T47D (cell line): ENCODE measurements at regions not wholly inside any gene's neighbourhood (a gene's known extent, or its start where the extent isn't known, plus 50 kb on each side); places are given as distances from the start of the nearest gene placed in this dataset.

ENCODE experiments used
- DNase-seq, 2 experiments: peaks; one replicate each; pipeline versions ENCODE4 v3.0.0 to v3.0.0-alpha.2; 2011 to 2012; ENCODE audit warnings: low read depth in 1 of 2, low spot score in 1 of 2
- JUND ChIP-seq: IDR thresholded peaks from 2 replicates; pipeline ENCODE4 v1.6.1; 2012; ENCODE audit warnings: low read depth
- in situ Hi-C: cut with HindIII; loops from 2 replicates; pipeline ENCODE4 v1.10.0; 2016; ENCODE audit warnings: low sequenced_read_pairs, low pct_unique_long_range_greater_than_20kb

DNA sequence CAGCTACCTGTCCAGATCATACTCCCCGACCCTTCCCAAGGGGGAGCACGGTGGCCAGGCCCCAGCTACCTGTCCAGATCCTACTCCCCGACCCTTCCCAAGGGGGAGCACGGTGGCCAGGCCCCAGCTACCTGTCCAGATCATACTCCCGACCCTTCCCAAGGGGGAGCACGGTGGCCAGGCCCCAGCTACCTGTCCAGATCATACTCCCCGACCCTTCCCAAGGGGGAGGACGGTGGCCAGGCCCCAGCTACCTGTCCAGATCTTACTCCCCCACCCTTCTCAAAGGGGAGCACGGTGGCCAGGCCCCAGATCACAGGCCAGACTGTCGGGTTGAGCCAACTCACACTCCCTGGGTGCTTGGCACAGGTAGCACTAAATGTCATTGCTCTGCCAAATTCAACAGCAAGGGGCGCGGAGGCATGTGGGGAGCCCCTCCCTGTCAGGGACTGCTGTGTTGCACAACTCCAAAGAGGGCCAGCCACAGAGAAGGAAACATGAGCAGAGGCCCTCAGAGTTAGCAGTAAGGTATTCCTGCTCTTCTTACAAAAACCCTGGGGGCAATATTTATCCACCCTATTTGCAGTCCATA lies 136.9 kb downstream of the OLFM1 start:
- in situ Hi-C loops = no loop called here
- peak in 1 of 2 experiments; percentile 53 for DNase-seq
- no peak for TF ChIP-seq JUND

- no peak for DNase-seq
- in situ Hi-C loops = no loop called here
- no peak for TF ChIP-seq JUND
Measured at GRCh38 chr9:135224921-135225541, 137.6 kb downstream of the OLFM1 start.

DNA sequence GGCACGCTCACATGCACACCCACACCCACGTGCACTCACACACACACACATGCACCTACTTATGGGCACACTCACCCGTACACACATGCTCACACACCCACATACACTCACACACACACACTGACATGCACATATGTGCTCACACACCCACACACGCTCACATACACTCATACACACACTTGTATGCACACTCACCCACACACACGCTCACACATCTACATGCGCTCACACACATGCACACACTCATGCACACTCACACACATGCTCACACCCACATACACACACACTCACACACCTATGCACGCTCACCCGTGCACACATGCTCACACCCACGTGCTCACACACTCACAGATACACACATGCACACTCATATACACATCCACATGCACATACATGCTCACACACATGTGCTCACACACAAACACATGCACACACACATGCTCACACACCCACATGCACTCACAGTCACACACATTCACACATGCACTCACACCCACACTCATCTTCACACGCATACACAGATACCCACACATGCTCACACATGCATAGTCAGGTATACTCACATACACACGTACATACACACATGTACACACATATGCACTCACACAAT lies 138.3 kb downstream of the OLFM1 start:
- DNase-seq = no peak

GRCh38 chr9:135226369-135227050 lies 139.0 kb downstream of the OLFM1 start:
- no peak for DNase-seq
- in situ Hi-C loops = no loop called here
- TF ChIP-seq JUND = no peak

More for the DNA sequence above, 138.3 kb downstream of the OLFM1 start:
- in situ Hi-C loops = no loop called here
- no peak for TF ChIP-seq JUND

DNA sequence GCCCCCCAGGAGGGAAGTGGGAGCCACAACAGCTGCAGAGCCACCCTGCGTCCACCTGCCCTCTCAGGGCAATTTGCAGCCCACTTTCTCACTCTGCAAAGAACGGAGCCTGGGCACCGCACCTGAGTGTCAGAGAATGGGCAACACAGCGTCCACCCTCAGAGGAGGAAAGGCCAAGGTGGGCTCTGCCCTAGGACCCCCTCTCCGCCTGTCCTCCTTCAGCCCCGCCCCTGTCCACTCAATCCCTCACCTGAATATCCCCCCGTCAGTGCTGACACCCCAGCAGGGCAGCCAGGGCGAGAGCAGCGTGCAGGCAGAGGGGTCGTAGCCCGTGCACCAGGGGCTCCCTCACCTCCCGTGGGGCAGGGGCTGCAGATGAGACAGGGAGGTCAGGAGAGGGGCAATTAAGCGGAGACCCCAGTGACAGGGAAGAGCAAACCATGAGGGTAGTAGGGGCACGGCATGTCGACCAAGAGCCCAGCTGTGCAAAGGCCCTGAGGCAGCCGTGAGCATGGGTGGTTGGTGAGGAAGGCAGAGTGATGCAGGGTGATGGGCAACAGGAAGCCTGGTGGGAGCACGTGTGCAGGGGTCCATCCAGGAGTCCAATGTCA lies 140.3 kb downstream of the OLFM1 start:
- in situ Hi-C loops = no loop called here
- TF ChIP-seq JUND = no peak
- no peak for DNase-seq

- in situ Hi-C loops = no loop called here
- TF ChIP-seq JUND = no peak
- DNase-seq = no peak
Measured at GRCh38 chr9:135228345-135228982, 141.0 kb downstream of the OLFM1 start.

DNA sequence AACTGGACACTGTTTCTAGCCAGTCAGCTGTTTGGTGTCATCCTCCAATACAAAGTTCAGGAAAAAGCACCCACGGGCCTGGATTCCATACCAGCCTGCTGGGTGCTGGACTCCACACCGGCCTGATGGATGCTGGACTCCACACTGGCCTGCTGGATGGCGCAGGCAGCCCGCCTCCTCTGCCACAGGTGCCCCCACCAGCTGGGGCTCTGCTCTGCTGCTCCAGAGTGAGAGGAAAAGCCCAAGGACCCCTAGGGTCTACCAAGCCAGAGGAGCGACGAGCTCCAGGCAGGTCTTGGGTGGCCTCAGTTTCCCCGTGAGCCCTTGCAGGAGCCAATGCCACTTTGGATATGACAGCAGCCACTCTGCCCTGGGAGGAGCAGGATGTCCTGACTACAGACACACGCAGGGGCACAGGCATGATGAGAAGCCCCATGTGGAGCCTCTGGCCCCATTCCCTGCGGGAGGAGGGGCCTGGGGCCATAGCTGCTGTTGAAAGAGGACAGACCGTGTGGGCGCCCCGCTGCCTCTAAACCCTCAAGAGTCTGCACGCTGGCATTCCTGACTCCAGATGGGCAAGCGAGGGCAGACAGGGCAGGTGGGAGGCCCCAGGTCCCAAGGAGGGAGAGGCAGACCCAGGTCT lies 141.6 kb downstream of the OLFM1 start:
- no peak for TF ChIP-seq JUND
- in situ Hi-C loops = no loop called here
- DNase-seq = no peak

DNA sequence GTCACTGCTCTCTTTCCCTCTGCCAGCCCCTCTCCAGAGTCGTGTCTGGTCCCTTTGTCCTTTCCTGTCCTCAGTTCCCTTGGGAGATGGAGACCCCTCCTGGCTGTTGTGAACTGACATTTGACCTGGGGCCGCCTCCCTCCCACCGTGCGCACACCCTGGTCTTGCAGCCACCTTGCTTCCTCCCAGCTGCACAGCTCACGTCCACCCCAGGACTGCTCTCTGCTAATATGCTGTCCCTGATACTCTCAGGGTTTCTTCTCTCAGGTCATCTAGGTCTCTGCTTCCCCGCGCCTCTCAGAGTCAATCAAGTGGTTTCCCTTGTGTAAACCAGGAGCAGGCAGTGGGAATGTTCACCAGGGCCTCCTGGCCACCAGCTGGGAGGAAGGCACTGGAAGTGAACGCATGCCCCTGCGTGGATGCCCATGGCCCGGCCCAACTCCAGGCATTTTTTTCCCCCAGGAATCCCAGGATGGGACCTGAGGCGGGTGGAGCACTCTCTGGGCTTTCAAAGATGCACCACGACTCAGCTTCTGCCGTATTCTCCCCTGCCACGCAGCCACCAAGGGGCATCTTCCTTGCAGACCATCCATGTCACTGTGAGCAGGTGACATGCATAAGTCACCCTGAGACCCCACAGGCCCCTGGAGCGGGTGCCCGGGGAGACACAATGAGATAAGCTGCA lies 142.4 kb downstream of the OLFM1 start:
- TF ChIP-seq JUND = no peak
- in situ Hi-C loops = no loop called here
- no peak for DNase-seq

DNA sequence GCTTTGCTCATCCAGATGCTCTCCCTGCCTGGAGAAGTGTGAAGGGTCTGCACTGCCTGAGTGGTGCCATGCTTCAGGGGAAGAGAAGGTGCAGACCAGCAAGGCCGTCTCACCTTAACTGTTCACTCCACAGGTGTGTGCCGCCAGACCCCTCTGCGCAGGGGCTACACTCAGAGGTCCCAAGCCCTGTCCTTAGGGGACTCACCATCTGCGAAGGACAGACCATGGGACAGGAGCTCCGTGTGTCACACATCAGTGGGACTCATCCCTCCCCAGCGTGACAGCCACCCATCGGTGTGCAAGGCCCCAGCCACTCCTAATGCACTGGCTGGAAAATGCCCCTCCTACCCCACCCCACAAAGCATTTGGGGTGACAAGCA lies 142.9 kb downstream of the OLFM1 start:
- TF ChIP-seq JUND = no peak
- no peak for DNase-seq
- in situ Hi-C loops = no loop called here

- DNase-seq = no peak
- in situ Hi-C loops = no loop called here
- TF ChIP-seq JUND = no peak
Measured at GRCh38 chr9:135230817-135231520, 143.5 kb downstream of the OLFM1 start.
